Kidney (tissue), 13 donors: ENCODE measurements at regions not wholly inside any gene's neighbourhood (a gene's known extent, or its start where the extent isn't known, plus 50 kb on each side); places are given as distances from the start of the nearest gene placed in this dataset.

Source experiments
- DNase-seq, 5 donors: peaks; one replicate each; pipeline ENCODE4 v3.0.0-alpha.2; 2013 to 2020
- FAIRE-seq: peaks from 2 replicates; lab custom pipeline; 2012; peaks lifted over from hg19 to GRCh38; lab: Jason Lieb, UNC
- H3K27ac ChIP-seq, 2 donors: one replicate each; pipeline ENCODE4 v1.7.0; 2013; ENCODE audit warnings: low read depth in 2 of 2, low read length in 2 of 2, inconsistent platforms in 1 of 2
- H3K27me3 ChIP-seq: one replicate; pipeline ENCODE4 v1.7.1; 2013; ENCODE audit warnings: low read length, inconsistent platforms; ENCODE audit not compliant: control insufficient read depth, insufficient read depth
- H3K36me3 ChIP-seq, 3 donors: one replicate each; pipeline versions ENCODE4 v1.7.0 to v1.7.1; 2013; ENCODE audit warnings: low read length in 3 of 3, control low read depth in 1 of 3, inconsistent platforms in 1 of 3; ENCODE audit not compliant: insufficient read depth in 3 of 3, control insufficient read depth in 2 of 3
- H3K4me1 ChIP-seq, 3 donors: one replicate each; pipeline versions ENCODE4 v1.7.0 to v1.7.1; 2013; ENCODE audit warnings: low read length in 3 of 3, inconsistent platforms in 1 of 3, low read depth in 1 of 3; ENCODE audit not compliant: control insufficient read depth in 2 of 3, insufficient read depth in 2 of 3
- H3K4me3 ChIP-seq, 3 donors: one replicate each; pipeline versions ENCODE4 v1.7.0 to v1.8.1; 2013; ENCODE audit warnings: low read length in 3 of 3, control low read depth in 1 of 3, inconsistent platforms in 1 of 3
- H3K9ac ChIP-seq, 3 donors: one replicate each; pipeline versions ENCODE4 v1.7.0 to v1.7.1; 2013; ENCODE audit warnings: low read length in 3 of 3, control low read depth in 1 of 3, inconsistent platforms in 1 of 3
- H3K9me3 ChIP-seq, 3 donors: one replicate each; pipeline versions ENCODE4 v1.7.0 to v1.7.1; 2013; ENCODE audit warnings: low read length in 3 of 3, control low read depth in 1 of 3, inconsistent platforms in 1 of 3; ENCODE audit not compliant: control insufficient read depth in 2 of 3, insufficient read depth in 1 of 3
- CTCF ChIP-seq: IDR thresholded peaks from 3 replicates; pipeline ENCODE4 v1.5.1; 2012; ENCODE audit warnings: mild to moderate bottlenecking, moderate library complexity, borderline replicate concordance; ENCODE audit not compliant: insufficient read depth; ENCODE audit errors: extremely low read depth
- intact Hi-C: fragments of 100-400 bp; cut with DNase I; formaldehyde crosslinking; loops from one replicate; pipeline ENCODE4 v1.11.1; 2022
- donor health status: control.
- donor health status: control.
- donor health status: control.
- donor health status: control.
- donor health status: control.
- donor health status: DM: yes; HTN: yes; CAD: no.
- donor health status: Normal renal cell carcinoma (clear cell type).

- Histone ChIP-seq H3K27ac (no peak overlapping the region), H3K4me1 (no peaks in the 10 kb centered on the region), H3K9me3 (no peaks in the 10 kb centered on the region), H3K4me3 (no peak overlapping the region), H3K9ac (no peak overlapping the region), H3K27me3 (no peaks in the 10 kb centered on the region), H3K36me3 (no peaks in the 10 kb centered on the region)
- FAIRE-seq (no peak), DNase-seq (peak in 1 of 5 donors; percentile 7)
- intact Hi-C loops: no loop called here
- no peak for TF ChIP-seq CTCF
These were observed 187.2 kb upstream of the HS6ST1 start for GRCh38 chr2:128505575-128506526.

- Histone ChIP-seq H3K36me3 (no peaks in the 10 kb centered on the region), H3K4me3 (no peak overlapping the region), H3K27me3 (no peaks in the 10 kb centered on the region), H3K4me1 (no peaks in the 10 kb centered on the region), H3K9ac (no peak overlapping the region), H3K27ac (no peak overlapping the region), H3K9me3 (no peaks in the 10 kb centered on the region)
- FAIRE-seq (no peak), DNase-seq (peak in 1 of 5 donors; percentile 6)
- intact Hi-C loops: no loop called here
- no peak for TF ChIP-seq CTCF
These were observed 187.9 kb upstream of the HS6ST1 start for GRCh38 chr2:128506534-128506933.

GRCh38 chr2:128510701-128511397, 192.2 kb upstream of the HS6ST1 start:
- no peak for TF ChIP-seq CTCF
- DNase-seq (peak in 1 of 5 donors; percentile 38), FAIRE-seq (no peak)
- no peaks in the 10 kb centered on the region for H3K9me3 ChIP-seq
- no peak overlapping the region for H3K27ac ChIP-seq
- H3K4me3 ChIP-seq: no peak overlapping the region
- no peak overlapping the region for H3K9ac ChIP-seq
- H3K36me3 ChIP-seq: no peaks in the 10 kb centered on the region
- no peaks in the 10 kb centered on the region for H3K27me3 ChIP-seq
- H3K4me1 ChIP-seq: peaks cover 0 to 7% (median 6%) of the 10 kb centered on the region in 3 donors
- intact Hi-C loops: no loop called here
